IMR-90 (cell line): ENCODE measurements at regions not wholly inside any gene's neighbourhood (a gene's known extent, or its start where the extent isn't known, plus 50 kb on each side); places are given as distances from the start of the nearest gene placed in this dataset.

Experiments
- ATAC-seq: fragments of 200-7000 bp; cut with Tn5 transposase; 2 replicates; pipeline ENCODE4 v1.9.1; 2020; ENCODE audit warnings: low read depth, mild to moderate bottlenecking, moderate library complexity
- BruUV-seq: library from RNA; stranded (reverse); fragments of 400-500 nt; replicated peaks from 2 replicates; lab custom pipeline; 2021; lab: Mats Ljungman, UMichigan
- CTCF ChIA-PET: fragments of 300-600 bp; formaldehyde crosslinking; extraction: SDS; loops from one replicate; lab custom pipeline; 2021; ENCODE audit warnings: antibody characterized with exemption; lab: Yijun Ruan, JAX
- POLR2A ChIA-PET: fragments of 300-600 bp; sonication (Branson Sonifier 250); formaldehyde crosslinking; loops from one replicate; lab custom pipeline; 2022; ENCODE audit warnings: antibody characterized with exemption; ENCODE audit not compliant: unreplicated experiment; lab: Charles Lee
- DNase-seq: peaks from one replicate; pipeline ENCODE4 v3.0.0; 2013
- H2AFZ ChIP-seq: replicated peaks from 2 replicates; pipeline ENCODE3; 2013; ENCODE audit warnings: low read length, mild to moderate bottlenecking; ENCODE audit not compliant: poor library complexity
- H2AK5ac ChIP-seq: 2 replicates; pipeline ENCODE4 v1.6.1; 2013; ENCODE audit warnings: low read depth, low read length, inconsistent platforms
- H2AK9ac ChIP-seq: replicated peaks from 2 replicates; pipeline ENCODE3; 2013; ENCODE audit warnings: mild to moderate bottlenecking, low read depth, low read length, moderate library complexity; ENCODE audit not compliant: poor library complexity
- H2BK120ac ChIP-seq: 2 replicates; pipeline ENCODE4 v1.6.1; 2013; ENCODE audit warnings: low read depth, low read length, inconsistent platforms
- H2BK15ac ChIP-seq: 3 replicates; pipeline ENCODE4 v1.6.1; 2013; ENCODE audit warnings: low read depth, low read length, inconsistent platforms
- H2BK20ac ChIP-seq: 2 replicates; pipeline ENCODE4 v1.6.1; 2013; ENCODE audit warnings: low read depth, mild to moderate bottlenecking, inconsistent platforms, low read length, moderate library complexity
- H2BK5ac ChIP-seq: 2 replicates; pipeline ENCODE4 v1.6.1; 2013; ENCODE audit warnings: mild to moderate bottlenecking, low read depth, low read length, inconsistent platforms; ENCODE audit not compliant: poor library complexity, severe bottlenecking
- H3K14ac ChIP-seq: replicated peaks from 2 replicates; pipeline ENCODE4 v1.6.1; 2013; ENCODE audit warnings: low read depth, low read length, inconsistent platforms
- H3K18ac ChIP-seq: 2 replicates; pipeline ENCODE4 v1.6.1; 2013; ENCODE audit warnings: low read depth, low read length, control low read depth
- H3K23ac ChIP-seq: 2 replicates; pipeline ENCODE4 v1.6.1; 2013; ENCODE audit warnings: low read depth, low read length, inconsistent platforms
- H3K27ac ChIP-seq: 2 replicates; pipeline ENCODE4 v1.5.1; 2013; ENCODE audit warnings: mild to moderate bottlenecking, control low read depth, low read length; ENCODE audit not compliant: insufficient read depth
- H3K27me3 ChIP-seq: 2 replicates; pipeline ENCODE4 v1.6.1; 2013; ENCODE audit warnings: low read length; ENCODE audit not compliant: control insufficient read depth, insufficient read depth
- H3K36me3 ChIP-seq: 2 replicates; pipeline ENCODE4 v1.6.1; 2013; ENCODE audit warnings: low read length, mixed read lengths; ENCODE audit not compliant: control insufficient read depth, insufficient read depth
- H3K4ac ChIP-seq: 2 replicates; pipeline ENCODE4 v1.6.1; 2013; ENCODE audit warnings: low read depth, low read length, inconsistent platforms
- H3K4me1 ChIP-seq: 2 replicates; pipeline ENCODE4 v1.6.1; 2013; ENCODE audit warnings: low read length, mixed read lengths; ENCODE audit not compliant: control insufficient read depth, insufficient read depth
- H3K4me2 ChIP-seq: 2 replicates; pipeline ENCODE4 v1.6.1; 2013; ENCODE audit warnings: low read depth, mild to moderate bottlenecking, control low read depth, low read length, moderate library complexity
- H3K4me3 ChIP-seq: 2 replicates; pipeline ENCODE4 v1.5.1; 2013; ENCODE audit warnings: low read depth, mild to moderate bottlenecking, control low read depth, low read length, moderate library complexity; ENCODE audit not compliant: insufficient read depth
- H3K56ac ChIP-seq: 2 replicates; pipeline ENCODE4 v1.6.1; 2013; ENCODE audit warnings: low read length, inconsistent platforms; ENCODE audit not compliant: insufficient read depth; ENCODE audit errors: extremely low read depth
- H3K79me1 ChIP-seq, 2 experiments: 2 replicates each; pipeline ENCODE4 v1.6.1; 2013; ENCODE audit warnings: low read length in 2 of 2, inconsistent platforms in 1 of 2, low read depth in 1 of 2
- H3K9ac ChIP-seq: 2 replicates; pipeline ENCODE4 v1.6.1; 2013; ENCODE audit warnings: low read depth, low read length, control low read depth
- H3K9me1 ChIP-seq: 2 replicates; pipeline ENCODE4 v1.6.1; 2013; ENCODE audit warnings: low read length, inconsistent platforms; ENCODE audit not compliant: insufficient read depth
- H3K9me3 ChIP-seq: 2 replicates; pipeline ENCODE4 v1.6.1; 2013; ENCODE audit warnings: low read length; ENCODE audit not compliant: control insufficient read depth, insufficient read depth
- H4K20me1 ChIP-seq: 2 replicates; pipeline ENCODE4 v1.6.1; 2013; ENCODE audit warnings: low read length, inconsistent platforms; ENCODE audit not compliant: insufficient read depth
- H4K5ac ChIP-seq: 2 replicates; pipeline ENCODE4 v1.6.1; 2013; ENCODE audit warnings: mild to moderate bottlenecking, low read depth, low read length, control low read depth
- H4K8ac ChIP-seq, 2 experiments: 2 replicates each; pipeline ENCODE4 v1.6.1; 2013; ENCODE audit warnings: low read depth in 2 of 2, low read length in 2 of 2, control low read depth in 1 of 2, inconsistent platforms in 1 of 2
- H4K91ac ChIP-seq: 2 replicates; pipeline ENCODE4 v1.6.1; 2013; ENCODE audit warnings: low read depth, low read length, inconsistent platforms; ENCODE audit not compliant: insufficient read depth
- BHLHE40 ChIP-seq: fragments of 150-350 bp; IDR thresholded peaks from 2 replicates; pipeline ENCODE4 v1.6.1; 2016; ENCODE audit warnings: mild to moderate bottlenecking, low read depth, low read length
- CEBPB ChIP-seq: IDR thresholded peaks from 2 replicates; pipeline ENCODE4 v1.6.1; 2012; ENCODE audit warnings: low read depth, low read length, improper control_type of control experiment
- CHD1 ChIP-seq: IDR thresholded peaks from 2 replicates; pipeline ENCODE4 v1.6.1; 2012; ENCODE audit warnings: low read depth, low read length, improper control_type of control experiment
- CTCF ChIP-seq: conservative IDR thresholded peaks from 2 replicates; pipeline ENCODE4 v1.5.1; 2012; ENCODE audit warnings: mild to moderate bottlenecking, low read depth, low read length, improper control_type of control experiment
- ELK1 ChIP-seq: fragments of 150-350 bp; IDR thresholded peaks from 2 replicates; pipeline ENCODE4 v1.6.1; 2016; ENCODE audit warnings: low read depth, mild to moderate bottlenecking, low read length, moderate library complexity, borderline replicate concordance
- FOS ChIP-seq: fragments of 150-350 bp; IDR thresholded peaks from 2 replicates; pipeline ENCODE4 v1.6.1; 2016; ENCODE audit warnings: low read depth, low read length
- MAFK ChIP-seq: IDR thresholded peaks from 2 replicates; pipeline ENCODE4 v1.6.1; 2012; ENCODE audit warnings: low read depth, low read length, improper control_type of control experiment
- MAZ ChIP-seq: IDR thresholded peaks from 2 replicates; pipeline ENCODE4 v1.6.1; 2012; ENCODE audit warnings: low read depth, mild to moderate bottlenecking, low read length, improper control_type of control experiment, moderate library complexity, borderline replicate concordance
- MXI1 ChIP-seq: IDR thresholded peaks from 2 replicates; pipeline ENCODE4 v1.6.1; 2012; ENCODE audit warnings: low read depth, mild to moderate bottlenecking, low read length, moderate library complexity, borderline replicate concordance
- NFE2L2 ChIP-seq: fragments of 150-350 bp; IDR thresholded peaks from 2 replicates; pipeline ENCODE4 v1.6.1; 2016; ENCODE audit warnings: low read depth, mild to moderate bottlenecking, low read length
- POLR2A ChIP-seq: IDR thresholded peaks from 2 replicates; pipeline ENCODE4 v1.6.1; 2012; ENCODE audit warnings: mild to moderate bottlenecking, low read depth, low read length
- RAD21 ChIP-seq: IDR thresholded peaks from 2 replicates; pipeline ENCODE4 v1.6.1; 2012; ENCODE audit warnings: low read length, improper control_type of control experiment
- RCOR1 ChIP-seq: IDR thresholded peaks from 2 replicates; pipeline ENCODE4 v1.6.1; 2012; ENCODE audit warnings: mild to moderate bottlenecking, low read length, improper control_type of control experiment; ENCODE audit not compliant: insufficient replicate concordance
- RFX5 ChIP-seq: IDR thresholded peaks from 2 replicates; pipeline ENCODE4 v1.8.0; 2012; ENCODE audit warnings: low read depth, mild to moderate bottlenecking, low read length, moderate library complexity
- SMC3 ChIP-seq: fragments of 150-350 bp; IDR thresholded peaks from 2 replicates; pipeline ENCODE4 v1.6.1; 2016; ENCODE audit warnings: low read depth, mild to moderate bottlenecking, antibody characterized with exemption, low read length, moderate library complexity
- USF2 ChIP-seq: fragments of 150-350 bp; IDR thresholded peaks from 2 replicates; pipeline ENCODE4 v1.6.1; 2017; ENCODE audit warnings: mild to moderate bottlenecking, antibody characterized with exemption, low read length, low read depth
- WGBS, 2 experiments: methylation state at CpG; one replicate each; pipeline versions ENCODE4 v1.1.5 to v1.1.7; 2013; ENCODE audit warnings: missing lambda C conversion rate in 2 of 2; ENCODE audit not compliant: insufficient read length in 1 of 2; ENCODE audit errors: extremely low coverage in 2 of 2; 5-methylcytosine and 5-hydroxymethylcytosine counted together
- dilution Hi-C: fragments of 300-500 bp; cut with HindIII; formaldehyde crosslinking; loops from one replicate; pipeline ENCODE4 v1.14.3; 2018; ENCODE audit warnings: low sequenced_read_pairs; ENCODE audit not compliant: unreplicated experiment
- in situ Hi-C: fragments of 300-500 bp; cut with MboI; formaldehyde crosslinking; loops from 3 replicates; pipeline ENCODE4 v1.14.3; 2019; ENCODE audit warnings: low sequenced_read_pairs, inconsistent platforms, mixed read lengths
- intact Hi-C: fragments of 100-400 bp; cut with micrococcal nuclease; formaldehyde crosslinking; loops from 2 replicates; pipeline ENCODE4 v1.10.0; 2022

- Histone ChIP-seq H3K9me1 (no peaks in the 10 kb centered on the region; the same call in 1 of the 2 replicates), H3K4me1 (peaks cover 14% of the 10 kb centered on the region), H4K91ac (no peak overlapping the region), H3K4ac (no peak overlapping the region), H4K8ac (no peak overlapping the region), H3K56ac (no peak overlapping the region), H3K14ac (no peak overlapping the region), H3K27me3 (no peaks in the 10 kb centered on the region), H2BK5ac (no peak overlapping the region), H3K4me2 (no peak overlapping the region), H3K79me1 (no peaks in the 10 kb centered on the region), H3K9ac (no peak overlapping the region), H2BK20ac (no peak overlapping the region), H3K36me3 (no peaks in the 10 kb centered on the region), H2AK5ac (no peak overlapping the region), H2BK120ac (no peak overlapping the region), H3K27ac (no peak overlapping the region), H2AK9ac (no peak overlapping the region), H2BK15ac (no peak overlapping the region), H3K4me3 (no peak overlapping the region), H3K9me3 (no peaks in the 10 kb centered on the region), H3K23ac (no peak overlapping the region), H3K18ac (no peak overlapping the region), H4K5ac (no peak overlapping the region), H4K20me1 (no peaks in the 10 kb centered on the region), H2AFZ (no peak overlapping the region)
- intact Hi-C loops: no loop called here
- in situ Hi-C loops: no loop called here
- dilution Hi-C loops: no loop called here
- BruUV-seq: no TSS peak
- no peak for DNase-seq
- 52% methylated on average over 2 of the region's 5 CpGs; no CpG with 5 or more reads in 1 of the 2 experiments for WGBS, 2 experiments
- CTCF ChIA-PET: interaction anchor here (1.1 kb wide), 1 partner anchor 15 kb away, joined by 3 read pairs; no protein-coding TSS in a partner anchor
- TF ChIP-seq NFE2L2: no peak
- TF ChIP-seq ELK1: no peak
- TF ChIP-seq RAD21: no peak
- TF ChIP-seq RFX5: no peak
- no peak for TF ChIP-seq BHLHE40
- no peak for TF ChIP-seq CHD1
- no peak for TF ChIP-seq MAZ
- no peak for TF ChIP-seq FOS
- no peak for TF ChIP-seq RCOR1
- no peak for TF ChIP-seq POLR2A
- no peak for TF ChIP-seq CEBPB
- TF ChIP-seq USF2: no peak
- TF ChIP-seq MXI1: no peak
- TF ChIP-seq CTCF: no peak
- TF ChIP-seq MAFK: no peak
- no peak for TF ChIP-seq SMC3
- ATAC-seq: no peak
- POLR2A ChIA-PET: no interaction called here
These were observed 54.9 kb upstream of the SP3 start for GRCh38 chr2:174020026-174020425.
